ENCODE measurements at regions not wholly inside any gene's neighbourhood (a gene's known extent, or its start where the extent isn't known, plus 50 kb on each side); places are given as distances from the start of the nearest gene placed in this dataset.

DNA sequence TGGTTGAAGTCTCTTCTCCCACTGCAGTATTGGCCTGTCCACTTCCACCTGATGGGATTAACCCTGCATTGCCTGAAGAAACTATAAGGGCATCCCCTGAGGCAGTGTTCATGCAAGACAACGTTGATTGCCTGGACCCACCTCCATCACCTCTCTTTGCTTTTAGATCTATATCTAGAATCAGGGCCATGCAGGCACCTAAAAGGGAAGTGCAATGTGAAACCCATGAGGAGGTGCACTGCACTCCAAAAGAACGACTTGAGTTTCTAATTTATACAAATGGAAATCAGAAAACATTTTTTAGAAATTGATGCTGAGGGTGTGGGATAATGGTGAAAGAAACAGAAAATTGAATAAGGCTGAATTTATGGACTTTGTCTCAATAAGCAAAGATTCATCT, 694.4 kb downstream of the TRAM1L1 start:
- H3K27me3 ChIP-seq: no peaks in the 10 kb centered on the region
- H3K27ac ChIP-seq: no peak overlapping the region
- no peak for TF ChIP-seq POLR2A (IDR thresholded peaks at IDR 0.05)
- TF ChIP-seq, protein P1, sequence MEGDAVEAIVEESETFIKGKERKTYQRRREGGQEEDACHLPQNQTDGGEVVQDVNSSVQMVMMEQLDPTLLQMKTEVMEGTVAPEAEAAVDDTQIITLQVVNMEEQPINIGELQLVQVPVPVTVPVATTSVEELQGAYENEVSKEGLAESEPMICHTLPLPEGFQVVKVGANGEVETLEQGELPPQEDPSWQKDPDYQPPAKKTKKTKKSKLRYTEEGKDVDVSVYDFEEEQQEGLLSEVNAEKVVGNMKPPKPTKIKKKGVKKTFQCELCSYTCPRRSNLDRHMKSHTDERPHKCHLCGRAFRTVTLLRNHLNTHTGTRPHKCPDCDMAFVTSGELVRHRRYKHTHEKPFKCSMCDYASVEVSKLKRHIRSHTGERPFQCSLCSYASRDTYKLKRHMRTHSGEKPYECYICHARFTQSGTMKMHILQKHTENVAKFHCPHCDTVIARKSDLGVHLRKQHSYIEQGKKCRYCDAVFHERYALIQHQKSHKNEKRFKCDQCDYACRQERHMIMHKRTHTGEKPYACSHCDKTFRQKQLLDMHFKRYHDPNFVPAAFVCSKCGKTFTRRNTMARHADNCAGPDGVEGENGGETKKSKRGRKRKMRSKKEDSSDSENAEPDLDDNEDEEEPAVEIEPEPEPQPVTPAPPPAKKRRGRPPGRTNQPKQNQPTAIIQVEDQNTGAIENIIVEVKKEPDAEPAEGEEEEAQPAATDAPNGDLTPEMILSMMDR (IDR thresholded peaks at IDR 0.05): no peak
- no peaks in the 10 kb centered on the region for H3K9me3 ChIP-seq
- DNase-seq: no peak
- intact Hi-C loops (cut with DNase I; ENCODE audit: low total_unique reads): no loop called here
- H3K4me1 ChIP-seq: no peaks in the 10 kb centered on the region
- WGBS, 2 donors: 69 to 71% methylated on average over 2 of the region's 2 CpGs
- H3K36me3 ChIP-seq (ENCODE audit: low read depth, missing control alignments): no peaks in the 10 kb centered on the region
- no peak overlapping the region for H3K4me3 ChIP-seq

DNA sequence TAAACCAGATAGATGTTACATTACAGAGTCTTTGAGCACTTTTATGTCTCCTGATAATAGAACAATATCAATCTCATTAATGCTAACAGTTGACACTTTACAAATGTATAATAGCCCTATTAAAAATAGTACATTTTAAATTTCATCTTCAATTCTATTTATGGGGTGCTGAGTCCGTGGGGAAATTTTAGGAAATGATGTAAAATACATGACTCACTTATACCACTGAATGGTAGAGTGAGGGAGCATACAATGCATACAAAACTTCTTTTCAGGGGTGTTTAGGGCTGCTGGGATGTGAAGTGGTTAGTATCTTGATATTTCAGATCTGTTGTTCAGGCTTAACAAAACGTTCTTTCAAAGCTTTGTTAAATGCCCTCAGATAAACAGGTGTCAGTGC, 696.2 kb downstream of the TRAM1L1 start:
- Histone ChIP-seq H3K9me3 (no peaks in the 10 kb centered on the region), H3K4me1 (no peaks in the 10 kb centered on the region), H3K36me3 (ENCODE audit: low read depth, missing control alignments) (no peaks in the 10 kb centered on the region), H3K27me3 (no peaks in the 10 kb centered on the region), H3K27ac (no peak overlapping the region), H3K4me3 (no peak overlapping the region)
- no peak for DNase-seq
- intact Hi-C loops (cut with DNase I; ENCODE audit: low total_unique reads): no loop called here
- no peak for TF ChIP-seq POLR2A (IDR thresholded peaks at IDR 0.05)
- TF ChIP-seq, protein P1 (IDR thresholded peaks at IDR 0.05): no peak
- 55 to 58% methylated on average over 2 of the region's 2 CpGs for WGBS, 2 donors

DNA sequence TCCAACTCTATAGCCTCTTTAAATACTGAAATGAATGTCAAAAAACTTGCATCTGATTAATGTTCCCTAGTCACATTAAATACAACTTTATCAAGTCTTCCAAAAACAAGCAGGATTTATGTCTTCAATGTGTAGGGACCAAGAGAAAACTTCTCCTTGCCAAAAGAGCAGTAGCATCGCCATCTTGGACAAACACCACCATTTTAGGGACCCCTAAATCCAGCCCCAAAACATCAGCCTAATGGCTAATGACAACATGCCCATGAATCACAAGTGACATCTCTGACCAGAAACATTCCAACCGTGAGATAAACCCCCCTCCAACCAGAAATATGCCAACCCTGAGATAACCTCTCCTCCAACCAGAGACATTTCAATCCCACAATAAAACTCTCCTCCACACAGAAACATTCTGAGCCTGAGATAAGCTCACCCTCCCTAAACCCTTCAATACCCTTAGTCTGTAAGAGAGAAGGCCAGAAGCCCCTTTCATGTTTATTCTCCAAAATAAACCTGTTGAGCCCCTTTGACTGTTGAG, 697.4 kb downstream of the TRAM1L1 start:
- DNase-seq: no peak
- WGBS, 2 donors: 41 to 48% methylated on average over 2 of the region's 2 CpGs
- TF ChIP-seq POLR2A (IDR thresholded peaks at IDR 0.05): no peak
- TF ChIP-seq, protein P1 (IDR thresholded peaks at IDR 0.05): no peak
- Histone ChIP-seq H3K4me1 (no peaks in the 10 kb centered on the region), H3K27ac (no peak overlapping the region), H3K27me3 (no peaks in the 10 kb centered on the region), H3K9me3 (no peaks in the 10 kb centered on the region), H3K36me3 (ENCODE audit: low read depth, missing control alignments) (no peaks in the 10 kb centered on the region), H3K4me3 (no peak overlapping the region)
- intact Hi-C loops (cut with DNase I; ENCODE audit: low total_unique reads): no loop called here

DNA sequence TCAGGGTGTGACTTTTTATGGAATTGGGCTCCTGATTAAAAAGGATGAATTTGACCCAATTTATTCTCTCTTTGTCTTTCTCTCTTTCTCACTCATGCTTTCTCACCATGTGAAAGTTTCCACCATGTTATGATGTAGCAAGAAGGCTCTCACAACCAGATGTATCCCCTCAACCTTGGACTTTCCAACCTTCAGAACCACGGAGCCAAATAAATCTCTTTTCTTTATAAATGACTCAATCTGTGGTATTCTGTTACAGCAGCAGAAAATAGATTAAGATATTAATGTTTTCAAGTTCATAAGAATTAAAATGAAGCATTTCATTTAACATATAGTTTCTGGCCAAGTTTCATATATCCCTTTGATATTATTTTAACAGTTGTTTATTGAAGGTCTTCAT, 698.5 kb downstream of the TRAM1L1 start:
- H3K36me3 ChIP-seq (ENCODE audit: low read depth, missing control alignments): no peaks in the 10 kb centered on the region
- H3K4me1 ChIP-seq: no peaks in the 10 kb centered on the region
- H3K9me3 ChIP-seq: no peaks in the 10 kb centered on the region
- TF ChIP-seq, protein P1 (IDR thresholded peaks at IDR 0.05): no peak
- TF ChIP-seq POLR2A (IDR thresholded peaks at IDR 0.05): no peak
- 54 to 61% methylated on average over 1 of the region's 1 CpG for WGBS, 2 donors
- no peaks in the 10 kb centered on the region for H3K27me3 ChIP-seq
- DNase-seq: no peak
- no peak overlapping the region for H3K4me3 ChIP-seq
- no peak overlapping the region for H3K27ac ChIP-seq
- intact Hi-C loops (cut with DNase I; ENCODE audit: low total_unique reads): no loop called here

DNA sequence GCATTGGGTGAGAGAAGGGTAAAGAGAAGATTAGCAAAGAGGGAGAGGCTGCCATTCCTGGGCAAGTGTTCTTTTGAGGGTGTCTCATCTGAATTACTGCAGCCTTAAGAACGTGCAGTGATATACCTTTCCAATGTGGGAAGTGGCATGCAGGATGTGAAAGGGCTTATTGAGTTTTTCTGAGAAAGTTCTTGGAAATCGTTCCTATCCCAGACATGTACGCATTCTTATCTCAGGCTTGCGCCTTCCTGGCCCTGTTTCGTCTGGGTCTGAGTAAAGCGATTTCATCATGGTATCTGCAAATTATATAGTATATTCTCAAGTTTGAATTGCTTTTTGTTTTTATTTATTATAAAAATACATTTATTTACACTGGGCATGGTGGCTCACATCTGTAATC, 699.8 kb downstream of the TRAM1L1 start:
- Histone ChIP-seq H3K27me3 (no peaks in the 10 kb centered on the region), H3K9me3 (no peaks in the 10 kb centered on the region), H3K27ac (no peak overlapping the region), H3K4me3 (no peak overlapping the region), H3K4me1 (no peaks in the 10 kb centered on the region), H3K36me3 (ENCODE audit: low read depth, missing control alignments) (no peaks in the 10 kb centered on the region)
- TF ChIP-seq, protein P1 (IDR thresholded peaks at IDR 0.05): no peak
- no peak for TF ChIP-seq POLR2A (IDR thresholded peaks at IDR 0.05)
- no peak for DNase-seq
- 86 to 89% methylated on average over 6 of the region's 6 CpGs for whole genome bisulfite sequencing, 2 donors
- intact Hi-C loops (cut with DNase I; ENCODE audit: low total_unique reads): no loop called here
